ENCODE measurements at regions not wholly inside any gene's neighbourhood (a gene's known extent, or its start where the extent isn't known, plus 50 kb on each side); places are given as distances from the start of the nearest gene placed in this dataset.

DNA sequence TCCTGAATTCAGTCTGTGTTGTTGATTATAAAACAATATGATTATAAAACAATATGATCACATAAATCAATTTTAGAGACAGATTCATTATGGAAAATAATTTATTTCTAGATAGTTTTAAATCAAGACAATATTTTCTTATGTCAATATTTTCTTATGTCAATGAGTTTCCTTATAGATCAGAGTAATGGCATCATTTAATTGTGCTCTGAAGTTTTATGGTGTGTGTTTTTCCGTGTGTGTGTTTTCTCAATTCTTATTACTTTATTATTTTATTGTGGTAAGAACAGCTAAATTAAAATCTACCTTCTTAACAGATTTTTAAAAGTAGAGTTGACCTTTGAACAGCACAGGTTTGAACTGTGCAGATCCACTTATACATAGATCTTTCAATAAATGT is 105.3 kb upstream of the SLCO1B1 start:
- no peak for TF ChIP-seq POLR2A (IDR thresholded peaks at IDR 0.05)
- TF ChIP-seq, protein P1, sequence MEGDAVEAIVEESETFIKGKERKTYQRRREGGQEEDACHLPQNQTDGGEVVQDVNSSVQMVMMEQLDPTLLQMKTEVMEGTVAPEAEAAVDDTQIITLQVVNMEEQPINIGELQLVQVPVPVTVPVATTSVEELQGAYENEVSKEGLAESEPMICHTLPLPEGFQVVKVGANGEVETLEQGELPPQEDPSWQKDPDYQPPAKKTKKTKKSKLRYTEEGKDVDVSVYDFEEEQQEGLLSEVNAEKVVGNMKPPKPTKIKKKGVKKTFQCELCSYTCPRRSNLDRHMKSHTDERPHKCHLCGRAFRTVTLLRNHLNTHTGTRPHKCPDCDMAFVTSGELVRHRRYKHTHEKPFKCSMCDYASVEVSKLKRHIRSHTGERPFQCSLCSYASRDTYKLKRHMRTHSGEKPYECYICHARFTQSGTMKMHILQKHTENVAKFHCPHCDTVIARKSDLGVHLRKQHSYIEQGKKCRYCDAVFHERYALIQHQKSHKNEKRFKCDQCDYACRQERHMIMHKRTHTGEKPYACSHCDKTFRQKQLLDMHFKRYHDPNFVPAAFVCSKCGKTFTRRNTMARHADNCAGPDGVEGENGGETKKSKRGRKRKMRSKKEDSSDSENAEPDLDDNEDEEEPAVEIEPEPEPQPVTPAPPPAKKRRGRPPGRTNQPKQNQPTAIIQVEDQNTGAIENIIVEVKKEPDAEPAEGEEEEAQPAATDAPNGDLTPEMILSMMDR (IDR thresholded peaks at IDR 0.05) = no peak
- Histone ChIP-seq H3K36me3 (no peaks in the 10 kb centered on the region), H3K27ac (no peak overlapping the region), H3K27me3 (no peaks in the 10 kb centered on the region), H3K4me3 (no peak overlapping the region), H3K4me1 (no peaks in the 10 kb centered on the region), H3K9me3 (peaks cover 0 to 7% (median 0%) of the 10 kb centered on the region in 12 donors)
- 80 to 94% (median 84%) methylated on average over 1 of the region's 1 CpG for WGBS, 4 donors
- intact Hi-C loops (cut with DNase I) = no loop called here
- ATAC-seq (no peak), DNase-seq (no peak)

DNA sequence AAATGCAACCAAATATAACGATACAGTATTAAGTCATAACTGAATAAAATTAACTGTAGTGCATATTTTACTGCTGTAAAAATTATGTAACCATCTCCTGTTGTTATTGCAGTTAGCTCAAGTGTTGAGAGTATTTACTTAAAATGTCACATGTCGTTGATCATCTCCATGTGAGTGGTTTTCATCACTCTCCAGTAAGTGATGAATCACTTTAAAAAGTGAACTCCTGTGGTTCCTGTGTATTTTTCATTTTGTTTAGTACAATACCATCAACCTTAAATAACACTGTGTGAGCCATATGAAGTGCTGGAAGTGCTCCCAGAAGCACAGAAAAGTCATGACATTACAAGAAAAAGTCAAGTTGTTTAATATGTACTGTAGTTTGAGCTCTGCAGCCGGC is 104.7 kb upstream of the SLCO1B1 start:
- DNase-seq = no peak
- H3K36me3 ChIP-seq = no peaks in the 10 kb centered on the region
- no peak for TF ChIP-seq POLR2A (IDR thresholded peaks at IDR 0.05)
- TF ChIP-seq, protein P1 (IDR thresholded peaks at IDR 0.05) = no peak
- 41 to 67% (median 52%) methylated on average over 3 of the region's 3 CpGs for WGBS, 4 donors
- H3K4me1 ChIP-seq = no peaks in the 10 kb centered on the region
- no peak for ATAC-seq
- no peak overlapping the region for H3K27ac ChIP-seq
- H3K4me3 ChIP-seq = no peak overlapping the region
- intact Hi-C loops (cut with DNase I) = no loop called here
- H3K27me3 ChIP-seq = no peaks in the 10 kb centered on the region
- H3K9me3 ChIP-seq = peaks cover 0 to 7% (median 0%) of the 10 kb centered on the region in 12 donors

DNA sequence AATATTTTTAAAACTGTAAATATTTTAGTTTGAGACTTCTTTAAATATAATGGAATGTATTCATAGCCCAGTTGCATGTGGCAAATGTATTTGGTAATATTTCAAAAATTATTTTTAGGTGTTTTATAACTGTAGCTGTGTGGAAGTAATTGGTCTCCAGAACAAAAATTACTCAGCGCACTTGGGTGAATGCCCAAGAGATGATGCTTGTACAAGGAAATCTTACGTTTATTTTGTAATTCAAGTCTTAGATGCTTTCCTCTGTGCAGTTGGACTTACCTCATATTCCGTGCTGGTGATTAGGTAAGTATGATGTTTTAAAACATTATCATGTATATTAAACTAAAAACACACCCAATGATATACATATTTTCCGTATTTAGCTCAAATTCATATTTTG is 76.7 kb upstream of the SLCO1B1 start:
- TF ChIP-seq POLR2A (IDR thresholded peaks at IDR 0.05) = no peak
- TF ChIP-seq, protein P1 (IDR thresholded peaks at IDR 0.05) = no peak
- H3K4me1 ChIP-seq = no peaks in the 10 kb centered on the region
- intact Hi-C loops (cut with DNase I) = no loop called here
- no peak overlapping the region for H3K27ac ChIP-seq
- no peak for ATAC-seq
- DNase-seq = no peak
- no peaks in the 10 kb centered on the region for H3K27me3 ChIP-seq
- no peaks in the 10 kb centered on the region for H3K9me3 ChIP-seq
- no peaks in the 10 kb centered on the region for H3K36me3 ChIP-seq
- 65 to 73% (median 73%) methylated on average over 4 of the region's 4 CpGs for WGBS, 4 donors
- H3K4me3 ChIP-seq = no peak overlapping the region

DNA sequence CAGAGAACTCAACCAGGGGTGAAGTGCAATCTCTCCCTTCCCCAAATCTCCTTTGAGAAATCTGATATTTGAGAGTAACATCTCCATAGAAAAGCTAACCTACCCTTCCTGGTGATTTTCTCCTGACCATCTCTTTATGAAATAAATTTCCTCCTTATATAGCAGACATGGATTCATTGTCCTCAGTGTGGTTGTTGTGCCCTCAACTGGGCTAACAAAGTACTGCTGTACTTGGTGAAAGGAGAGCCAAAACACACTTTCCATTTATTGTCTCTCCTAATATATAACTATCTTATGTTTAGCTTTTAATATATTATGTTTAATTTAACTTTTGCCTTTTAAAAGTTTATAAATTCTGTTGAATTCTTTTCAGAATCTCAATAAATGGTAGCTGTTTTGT is 65.1 kb upstream of the SLCO1B1 start:
- H3K27ac ChIP-seq = no peak overlapping the region
- no peak overlapping the region for H3K4me3 ChIP-seq
- no peaks in the 10 kb centered on the region for H3K27me3 ChIP-seq
- peaks cover 0 to 29% (median 6%) of the 10 kb centered on the region in 12 donors for H3K9me3 ChIP-seq
- H3K36me3 ChIP-seq = no peaks in the 10 kb centered on the region
- intact Hi-C loops (cut with DNase I) = no loop called here
- no peaks in the 10 kb centered on the region for H3K4me1 ChIP-seq
- no peak for TF ChIP-seq POLR2A (IDR thresholded peaks at IDR 0.05)
- TF ChIP-seq, protein P1 (IDR thresholded peaks at IDR 0.05) = peak in 7 of 12 donors; percentile 30 to 50 (median 36)
- ATAC-seq (no peak), DNase-seq (no peak)
